GM18508 (cell line): ENCODE measurements at regions not wholly inside any gene's neighbourhood (a gene's known extent, or its start where the extent isn't known, plus 50 kb on each side); places are given as distances from the start of the nearest gene placed in this dataset.
"Not testable (repeated sequence)": the region's sequence is repeated elsewhere in the genome, so short reads cannot be mapped to it uniquely, and the experiment has no call there.

ENCODE experiments used
- ATAC-seq: cut with Tn5 transposase; IDR thresholded peaks from one replicate; pipeline ENCODE4 v1.9.1; 2021; ENCODE audit warnings: moderate number of reproducible peaks; ENCODE audit not compliant: insufficient read depth, unreplicated experiment

DNA sequence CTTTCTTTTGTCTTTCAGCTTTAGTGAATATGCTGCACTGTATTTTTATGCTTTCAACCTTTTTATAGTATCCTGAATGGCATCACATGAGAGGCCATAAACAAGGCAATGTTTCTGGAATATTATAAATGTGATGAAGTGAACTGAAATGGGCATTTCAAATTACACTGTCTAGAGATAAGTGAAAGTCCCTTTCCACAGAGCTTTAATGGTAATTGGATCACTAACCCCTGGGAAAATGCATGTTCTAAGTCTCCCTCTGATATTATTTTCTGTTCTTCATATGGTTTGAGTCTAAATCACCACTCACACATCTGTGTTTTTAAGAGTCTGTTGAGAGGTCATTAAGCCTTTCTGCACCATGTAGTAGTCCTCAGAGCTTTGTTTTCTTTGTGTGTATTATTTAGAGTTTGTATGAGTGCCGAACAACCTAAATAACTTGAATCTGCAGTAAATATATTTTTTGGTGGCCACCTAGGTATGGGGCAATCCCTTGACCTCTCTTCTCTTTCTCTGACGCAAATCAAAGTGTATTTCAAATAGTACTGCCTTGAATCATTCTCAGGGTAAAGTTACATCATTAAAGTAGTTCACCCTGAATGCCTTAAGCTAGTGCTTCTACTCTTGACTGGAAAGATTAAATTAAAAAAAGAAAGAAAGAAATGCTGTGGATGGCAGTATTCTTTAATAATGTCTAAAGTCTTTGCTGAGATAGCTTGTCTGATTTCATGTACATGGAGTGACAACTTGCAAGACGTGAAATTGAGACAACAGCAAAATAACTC lies 1931.0 kb upstream of the CDH6 start:
- ATAC-seq: no peak

DNA sequence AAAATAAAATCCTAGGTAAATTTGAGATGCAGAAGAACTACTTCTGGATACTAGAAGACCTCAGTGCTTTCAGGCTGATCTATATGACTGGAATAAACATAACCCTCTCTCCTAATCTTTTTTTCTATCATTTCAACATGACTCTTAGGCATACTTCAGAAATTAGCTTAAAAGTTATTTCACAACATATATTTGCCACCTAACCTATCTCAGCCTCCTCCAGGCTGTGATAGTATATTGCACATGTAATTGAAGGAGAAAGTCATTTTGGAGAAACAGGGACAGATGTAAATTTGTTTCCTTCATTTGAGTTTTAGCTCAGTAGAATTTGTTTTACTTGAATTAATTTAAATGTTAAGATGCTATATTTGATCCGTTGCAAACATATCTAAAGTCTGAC lies 1932.3 kb upstream of the CDH6 start:
- no peak for ATAC-seq

- no peak for ATAC-seq
Observed at GRCh38 chr5:29252390-29252789, 1941.1 kb upstream of the CDH6 start.

DNA sequence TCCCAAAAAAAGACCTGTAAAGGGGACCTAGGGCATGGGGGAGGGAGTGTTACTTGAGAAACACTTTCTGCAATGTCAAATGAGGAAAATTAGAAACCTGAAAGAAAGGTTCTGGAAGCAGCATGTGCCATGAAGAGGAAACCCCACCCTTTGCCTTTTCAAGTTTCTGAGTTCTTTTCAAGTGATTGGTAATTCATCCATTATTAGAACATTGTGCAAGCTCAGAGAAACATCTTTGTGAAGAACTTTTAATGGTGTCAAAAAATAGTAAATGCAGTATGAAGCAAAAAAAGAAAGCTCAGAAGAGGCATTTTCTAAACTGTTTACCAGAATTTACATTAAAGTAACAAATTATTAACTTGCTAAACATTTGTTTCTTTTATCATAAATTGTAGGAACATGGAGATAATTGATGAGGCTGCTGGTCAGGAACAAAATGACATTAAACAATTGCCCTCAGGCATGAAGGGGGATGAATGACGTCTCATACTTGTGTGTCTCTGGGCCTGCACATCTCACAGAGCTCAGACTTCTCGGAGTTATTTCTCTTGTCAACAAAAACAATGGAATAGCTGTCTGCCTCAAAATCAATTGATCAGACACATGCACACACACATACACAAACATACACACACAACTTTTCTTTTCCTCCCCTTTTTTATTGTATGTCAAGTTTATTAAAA lies 1946.0 kb upstream of the CDH6 start:
- no peak for ATAC-seq

DNA sequence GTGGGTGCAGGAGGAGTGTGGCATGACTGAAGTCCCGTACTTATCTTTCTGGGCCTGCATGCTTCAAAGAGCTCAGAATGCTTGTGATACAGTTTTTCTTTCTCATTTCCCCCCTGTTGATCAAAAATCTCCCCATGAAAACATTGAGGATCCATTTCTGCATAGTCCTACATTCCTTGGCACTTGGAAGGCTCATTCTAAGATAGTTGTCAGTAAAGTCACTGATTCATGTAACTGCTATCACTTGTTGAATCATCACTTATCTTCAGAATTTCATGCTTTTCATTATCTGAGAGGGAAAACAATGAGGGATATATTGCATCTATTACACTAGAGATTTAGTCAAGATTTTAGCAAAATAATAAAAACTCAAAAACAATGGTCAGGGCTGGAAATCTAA lies 1953.1 kb upstream of the CDH6 start:
- no peak for ATAC-seq

- no peak for ATAC-seq
Observed at GRCh38 chr5:29239606-29240005, 1953.9 kb upstream of the CDH6 start.

DNA sequence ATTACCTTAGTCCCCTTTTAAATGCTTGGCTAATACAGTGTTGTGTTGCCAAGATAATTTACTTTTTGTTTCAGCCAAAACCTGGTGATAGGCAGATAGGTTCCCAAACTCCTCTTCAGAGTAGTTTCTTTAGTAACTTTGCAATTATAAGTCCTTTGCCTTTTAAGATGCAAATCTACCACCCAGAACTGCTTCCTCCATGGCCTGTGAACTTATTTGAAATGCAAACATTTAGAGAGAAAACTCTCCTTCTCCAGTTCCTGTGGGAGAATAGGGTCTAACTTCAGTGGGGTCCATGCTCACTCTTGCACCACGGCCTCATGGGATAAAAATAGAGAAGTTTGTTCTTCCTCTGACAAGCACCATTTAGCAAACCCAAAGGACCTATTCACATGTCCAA lies 1955.4 kb upstream of the CDH6 start:
- no peak for ATAC-seq

GRCh38 chr5:29231154-29231553 lies 1962.3 kb upstream of the CDH6 start:
- no peak for ATAC-seq

DNA sequence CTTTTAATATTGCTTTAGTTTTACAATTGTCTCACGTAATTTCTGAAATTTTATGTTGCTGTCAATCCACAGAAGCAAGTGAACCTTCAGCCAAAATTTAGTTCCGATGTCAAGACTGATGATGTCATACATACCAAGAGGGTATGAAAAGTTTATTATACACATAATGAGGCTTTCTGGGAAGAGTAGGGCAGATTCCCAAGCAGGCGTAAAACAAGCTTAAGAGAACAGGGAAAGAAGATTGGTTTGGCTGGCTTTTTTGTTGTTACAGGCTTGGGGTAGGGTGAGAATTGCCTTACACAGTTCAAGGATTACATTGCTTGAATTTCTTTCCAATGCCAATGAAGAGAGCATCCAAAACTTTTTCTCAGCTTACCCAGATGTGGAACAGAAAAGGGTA lies 1962.9 kb upstream of the CDH6 start:
- ATAC-seq: no peak

DNA sequence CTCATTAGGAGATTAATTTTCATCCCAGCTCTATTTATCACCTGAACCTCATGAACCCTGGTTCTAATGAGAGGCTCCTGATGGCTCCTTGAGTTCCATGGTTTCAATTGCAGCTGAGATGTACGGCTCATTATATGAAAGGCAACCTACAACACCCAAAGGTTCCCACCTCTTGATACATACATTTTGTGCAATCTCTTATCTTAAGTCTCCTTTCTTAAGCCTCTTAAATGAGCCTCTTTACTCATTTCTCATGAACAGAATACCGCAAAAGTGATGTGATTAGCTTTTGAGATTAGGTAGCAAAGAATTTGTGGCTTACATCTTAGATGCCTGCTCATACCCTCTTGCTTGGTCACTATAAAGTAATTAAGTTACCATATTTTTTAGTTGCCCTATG lies 1964.0 kb upstream of the CDH6 start:
- no peak for ATAC-seq

- ATAC-seq: no peak
Observed at GRCh38 chr5:29218138-29218537, 1975.3 kb upstream of the CDH6 start.

- ATAC-seq: no peak
Observed at GRCh38 chr5:29214839-29215238, 1978.6 kb upstream of the CDH6 start.

DNA sequence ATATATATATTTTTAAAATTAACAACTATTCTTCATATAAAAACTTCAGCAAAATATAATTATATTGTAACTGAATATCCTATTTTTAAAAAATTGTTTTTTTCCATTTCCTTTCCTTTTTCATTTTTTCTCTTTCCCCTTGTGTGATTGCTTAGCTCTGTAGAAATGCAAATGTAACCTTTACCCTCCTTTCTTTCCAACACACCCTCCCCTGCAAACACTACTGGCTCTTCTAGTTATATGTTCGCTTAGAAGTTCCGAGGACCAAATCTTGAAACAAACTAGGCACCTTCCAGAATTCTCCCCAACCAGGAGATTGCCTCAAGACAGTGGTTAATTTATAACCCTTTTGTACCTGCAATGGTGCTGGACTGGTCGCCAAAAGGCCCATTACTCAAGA lies 1980.0 kb upstream of the CDH6 start:
- no peak for ATAC-seq

DNA sequence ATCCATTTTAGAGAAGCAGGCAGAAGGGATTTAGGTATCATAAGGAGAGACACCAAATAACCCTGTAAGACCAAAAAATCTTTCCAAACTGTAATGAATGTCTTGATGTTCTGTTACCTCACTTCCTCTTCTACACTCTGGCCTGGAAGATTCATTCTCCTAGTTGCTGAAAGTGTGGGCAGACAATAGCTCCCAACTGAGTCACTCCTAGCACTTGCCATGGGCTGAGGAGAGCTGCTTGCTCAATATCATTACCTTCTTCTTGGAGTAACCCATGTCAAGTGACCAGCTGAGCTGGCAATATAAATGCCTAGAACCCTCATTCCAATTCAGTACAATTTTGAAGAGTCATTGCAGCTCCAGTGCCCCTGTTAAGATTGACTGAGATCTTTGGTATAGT lies 1985.5 kb upstream of the CDH6 start:
- no peak for ATAC-seq

- ATAC-seq: no peak
Observed at GRCh38 chr5:29203049-29203448, 1990.4 kb upstream of the CDH6 start.

GRCh38 chr5:29197631-29198454 lies 1995.6 kb upstream of the CDH6 start:
- no peak for ATAC-seq

DNA sequence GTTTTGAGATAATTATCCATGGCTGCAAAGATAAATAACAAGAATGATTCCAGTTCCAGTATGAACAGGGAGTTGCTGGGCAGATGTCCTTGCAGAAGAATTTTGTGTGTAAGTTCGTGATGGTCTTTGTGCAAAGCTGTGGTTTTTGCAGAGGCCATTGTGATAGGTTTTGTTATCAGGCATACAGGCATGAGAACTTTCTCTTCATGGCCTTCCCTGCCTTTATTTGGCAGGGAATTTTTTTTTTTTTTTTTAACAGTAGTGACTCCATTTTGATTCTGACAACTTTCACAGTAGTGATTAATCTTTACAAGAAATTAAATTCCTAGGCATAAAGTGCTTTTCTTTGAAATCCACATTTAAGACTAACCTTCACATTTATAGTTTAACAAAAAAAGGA lies 1999.5 kb upstream of the CDH6 start:
- ATAC-seq: no peak

DNA sequence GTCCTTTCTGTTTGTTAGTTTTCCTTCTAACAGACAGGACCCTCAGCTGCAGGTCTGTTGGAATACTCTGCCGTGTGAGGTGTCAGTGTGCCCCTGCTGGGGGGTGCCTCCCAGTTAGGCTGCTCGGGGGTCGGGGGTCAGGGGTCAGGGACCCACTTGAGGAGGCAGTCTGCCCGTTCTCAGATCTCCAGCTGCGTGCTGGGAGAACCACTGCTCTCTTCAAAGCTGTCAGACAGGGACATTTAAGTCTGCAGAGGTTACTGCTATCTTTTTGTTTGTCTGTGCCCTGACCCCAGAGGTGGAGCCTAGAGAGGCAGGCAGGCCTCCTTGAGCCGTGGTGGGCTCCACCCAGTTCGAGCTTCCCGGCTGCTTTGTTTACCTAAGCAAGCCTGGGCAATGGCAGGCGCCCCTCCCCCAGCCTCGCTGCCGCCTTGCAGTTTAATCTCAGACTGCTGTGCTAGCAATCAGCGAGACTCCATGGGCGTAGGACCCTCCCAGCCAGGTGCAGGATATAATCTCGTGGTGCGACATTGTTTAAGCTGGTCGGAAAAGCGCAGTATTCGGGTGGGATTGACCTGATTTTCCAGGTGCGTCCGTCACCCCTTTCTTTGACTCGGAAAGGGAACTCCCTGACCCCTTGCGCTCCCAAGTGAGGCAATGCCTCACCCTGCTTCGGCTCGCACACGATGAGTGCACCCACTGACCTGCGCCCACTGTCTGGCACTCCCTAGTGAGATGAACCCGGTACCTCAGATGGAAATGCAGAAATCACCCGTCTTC lies 2002.0 kb upstream of the CDH6 start:
- not testable (repeated sequence) for ATAC-seq

GRCh38 chr5:29190398-29190797 lies 2003.1 kb upstream of the CDH6 start:
- not testable (repeated sequence) for ATAC-seq

- not testable (repeated sequence) for ATAC-seq
Observed at GRCh38 chr5:29186380-29186779, 2007.1 kb upstream of the CDH6 start.
